ENCODE measurements at regions not wholly inside any gene's neighbourhood (a gene's known extent, or its start where the extent isn't known, plus 50 kb on each side); places are given as distances from the start of the nearest gene placed in this dataset.

- Histone ChIP-seq H3K9ac (ENCODE audit: insufficient read length) (no peak overlapping the region), H3K4me3 (no peak overlapping the region), H3K36me3 (ENCODE audit: insufficient read depth, low read length) (no peaks in the 10 kb centered on the region), H3K27ac (peak overlapping the region; percentile 67), H3K9me3 (ENCODE audit: low read depth, low read length) (no peaks in the 10 kb centered on the region)
- TF ChIP-seq EZH2 (IDR thresholded peaks at IDR 0.05) (no peak), FOXP2 (optimal IDR thresholded peaks at IDR 0.05; ENCODE audit: control extremely low read depth, extremely low read length, insufficient read depth) (no peak), POLR2AphosphoS5 (IDR thresholded peaks at IDR 0.05; ENCODE audit: borderline replicate concordance, low read depth, low read length) (no peak)
- DNase-seq (ENCODE audit: low read depth, low spot score), result no peak
These were observed 268.8 kb downstream of the NSG2 start for GRCh38 chr5:174314261-174314660.

- Histone ChIP-seq H3K9ac (ENCODE audit: insufficient read length) (no peak overlapping the region), H3K9me3 (ENCODE audit: low read depth, low read length) (no peaks in the 10 kb centered on the region), H3K4me3 (no peak overlapping the region), H3K36me3 (ENCODE audit: insufficient read depth, low read length) (no peaks in the 10 kb centered on the region), H3K27ac (no peak overlapping the region)
- no peak for DNase-seq (ENCODE audit: low read depth, low spot score)
- TF ChIP-seq POLR2AphosphoS5 (IDR thresholded peaks at IDR 0.05; ENCODE audit: borderline replicate concordance, low read depth, low read length) (no peak), EZH2 (IDR thresholded peaks at IDR 0.05) (no peak), FOXP2 (optimal IDR thresholded peaks at IDR 0.05; ENCODE audit: control extremely low read depth, extremely low read length, insufficient read depth) (no peak)
These were observed 270.0 kb downstream of the NSG2 start for GRCh38 chr5:174315471-174315870.

GRCh38 chr5:174315871-174316270 is 270.4 kb downstream of the NSG2 start:
- no peaks in the 10 kb centered on the region for H3K9me3 ChIP-seq (ENCODE audit: low read depth, low read length)
- no peak for DNase-seq (ENCODE audit: low read depth, low spot score)

GRCh38 chr5:174316326-174316725 is 270.8 kb downstream of the NSG2 start:
- Histone ChIP-seq H3K4me3 (no peak overlapping the region), H3K36me3 (ENCODE audit: insufficient read depth, low read length) (no peaks in the 10 kb centered on the region), H3K9me3 (ENCODE audit: low read depth, low read length) (no peaks in the 10 kb centered on the region), H3K27ac (peak overlapping the region; percentile 19; the same call in 1 of the 2 replicates), H3K9ac (ENCODE audit: insufficient read length) (no peak overlapping the region)
- no peak for DNase-seq (ENCODE audit: low read depth, low spot score)
- TF ChIP-seq POLR2AphosphoS5 (IDR thresholded peaks at IDR 0.05; ENCODE audit: borderline replicate concordance, low read depth, low read length), result no peak

More at GRCh38 chr5:174315871-174316270, 270.4 kb downstream of the NSG2 start:
- no peak overlapping the region for H3K4me3 ChIP-seq
- peak overlapping the region; percentile 19; the same call in 1 of the 2 replicates for H3K27ac ChIP-seq
- TF ChIP-seq FOXP2 (optimal IDR thresholded peaks at IDR 0.05; ENCODE audit: control extremely low read depth, extremely low read length, insufficient read depth) (no peak), EZH2 (IDR thresholded peaks at IDR 0.05) (no peak), POLR2AphosphoS5 (IDR thresholded peaks at IDR 0.05; ENCODE audit: borderline replicate concordance, low read depth, low read length) (no peak)
- H3K9ac ChIP-seq (ENCODE audit: insufficient read length), result no peak overlapping the region
- no peaks in the 10 kb centered on the region for H3K36me3 ChIP-seq (ENCODE audit: insufficient read depth, low read length)

- H3K4me3 ChIP-seq, result 0 out of 2 replicates have a peak overlapping the region, but pooled peaks have one; percentile 14
- no peaks in the 10 kb centered on the region for H3K9me3 ChIP-seq (ENCODE audit: low read depth, low read length)
- H3K9ac ChIP-seq (ENCODE audit: insufficient read length), result no peak overlapping the region
- H3K27ac ChIP-seq, result peak overlapping the region; percentile 26; the same call in 1 of the 2 replicates
- TF ChIP-seq EZH2 (IDR thresholded peaks at IDR 0.05), result no peak
- TF ChIP-seq FOXP2 (optimal IDR thresholded peaks at IDR 0.05; ENCODE audit: control extremely low read depth, extremely low read length, insufficient read depth), result no peak
- TF ChIP-seq POLR2AphosphoS5 (IDR thresholded peaks at IDR 0.05; ENCODE audit: borderline replicate concordance, low read depth, low read length), result no peak
- DNase-seq (ENCODE audit: low read depth, low spot score), result peak; percentile 75
- no peaks in the 10 kb centered on the region for H3K36me3 ChIP-seq (ENCODE audit: insufficient read depth, low read length)
These were observed 271.9 kb downstream of the NSG2 start for GRCh38 chr5:174317256-174317894.

GRCh38 chr5:174318578-174318977 is 273.1 kb downstream of the NSG2 start:
- DNase-seq (ENCODE audit: low read depth, low spot score), result no peak
- no peak for TF ChIP-seq EZH2 (IDR thresholded peaks at IDR 0.05)
- TF ChIP-seq POLR2AphosphoS5 (IDR thresholded peaks at IDR 0.05; ENCODE audit: borderline replicate concordance, low read depth, low read length), result no peak
- TF ChIP-seq FOXP2 (optimal IDR thresholded peaks at IDR 0.05; ENCODE audit: control extremely low read depth, extremely low read length, insufficient read depth), result no peak
- peak overlapping the region; percentile 70 for H3K27ac ChIP-seq
- H3K9me3 ChIP-seq (ENCODE audit: low read depth, low read length), result no peaks in the 10 kb centered on the region
- no peaks in the 10 kb centered on the region for H3K36me3 ChIP-seq (ENCODE audit: insufficient read depth, low read length)
- H3K9ac ChIP-seq (ENCODE audit: insufficient read length), result no peak overlapping the region
- no peak overlapping the region for H3K4me3 ChIP-seq

- DNase-seq (ENCODE audit: low read depth, low spot score), result no peak
- Histone ChIP-seq H3K9me3 (ENCODE audit: low read depth, low read length) (no peaks in the 10 kb centered on the region), H3K36me3 (ENCODE audit: insufficient read depth, low read length) (no peaks in the 10 kb centered on the region), H3K4me3 (no peak overlapping the region), H3K27ac (no peak overlapping the region), H3K9ac (ENCODE audit: insufficient read length) (no peak overlapping the region)
- TF ChIP-seq FOXP2 (optimal IDR thresholded peaks at IDR 0.05; ENCODE audit: control extremely low read depth, extremely low read length, insufficient read depth) (no peak), POLR2AphosphoS5 (IDR thresholded peaks at IDR 0.05; ENCODE audit: borderline replicate concordance, low read depth, low read length) (no peak)
These were observed 274.0 kb downstream of the NSG2 start for GRCh38 chr5:174319551-174319950.

- Histone ChIP-seq H3K36me3 (ENCODE audit: insufficient read depth, low read length) (no peaks in the 10 kb centered on the region), H3K27ac (peak overlapping the region; percentile 8; the same call in 1 of the 2 replicates), H3K9me3 (ENCODE audit: low read depth, low read length) (no peaks in the 10 kb centered on the region), H3K9ac (ENCODE audit: insufficient read length) (no peak overlapping the region), H3K4me3 (no peak overlapping the region)
- TF ChIP-seq POLR2AphosphoS5 (IDR thresholded peaks at IDR 0.05; ENCODE audit: borderline replicate concordance, low read depth, low read length) (no peak), EZH2 (IDR thresholded peaks at IDR 0.05) (no peak), FOXP2 (optimal IDR thresholded peaks at IDR 0.05; ENCODE audit: control extremely low read depth, extremely low read length, insufficient read depth) (no peak)
- no peak for DNase-seq (ENCODE audit: low read depth, low spot score)
These were observed 274.5 kb downstream of the NSG2 start for GRCh38 chr5:174320051-174320450.

GRCh38 chr5:174323878-174324281 is 278.4 kb downstream of the NSG2 start:
- H3K9ac ChIP-seq (ENCODE audit: insufficient read length), result no peak overlapping the region
- no peak for DNase-seq (ENCODE audit: low read depth, low spot score)
- H3K9me3 ChIP-seq (ENCODE audit: low read depth, low read length), result no peaks in the 10 kb centered on the region
- no peaks in the 10 kb centered on the region for H3K36me3 ChIP-seq (ENCODE audit: insufficient read depth, low read length)
- TF ChIP-seq FOXP2 (optimal IDR thresholded peaks at IDR 0.05; ENCODE audit: control extremely low read depth, extremely low read length, insufficient read depth), result no peak
- H3K4me3 ChIP-seq, result no peak overlapping the region
- no peak overlapping the region for H3K27ac ChIP-seq
